DND-41 (cell line): ENCODE measurements at regions not wholly inside any gene's neighbourhood (a gene's known extent, or its start where the extent isn't known, plus 50 kb on each side); places are given as distances from the start of the nearest gene placed in this dataset.

Source experiments
- ATAC-seq: fragments of 200-7000 bp; cut with Tn5 transposase; 3 replicates; pipeline ENCODE4 v1.9.1; 2021; ENCODE audit warnings: low read depth; ENCODE audit not compliant: insufficient read depth
- DNase-seq: peaks from one replicate; pipeline ENCODE4 v3.0.0-alpha.2; 2020
- H2AFZ ChIP-seq: 2 replicates; pipeline ENCODE4 v1.6.0; 2012; ENCODE audit warnings: low read depth, low read length
- H3K27ac ChIP-seq: 2 replicates; pipeline ENCODE4 v1.5.1; 2012; ENCODE audit warnings: low read length, inconsistent platforms
- H3K27me3 ChIP-seq: fragments of 200-600 bp; sonication (generic); 2 replicates; pipeline ENCODE4 v1.6.0; 2012; ENCODE audit warnings: low read length, mild to moderate bottlenecking, inconsistent platforms; ENCODE audit not compliant: insufficient read depth, poor library complexity
- H3K36me3 ChIP-seq: 2 replicates; pipeline ENCODE4 v1.5.1; 2012; ENCODE audit warnings: low read length, inconsistent platforms; ENCODE audit not compliant: insufficient read depth
- H3K4me1 ChIP-seq: 2 replicates; pipeline ENCODE4 v1.5.1; 2012; ENCODE audit warnings: mild to moderate bottlenecking, low read length; ENCODE audit not compliant: insufficient read depth
- H3K4me2 ChIP-seq: 2 replicates; pipeline ENCODE4 v1.6.0; 2012; ENCODE audit warnings: mild to moderate bottlenecking, moderate library complexity, low read length, inconsistent platforms; ENCODE audit not compliant: insufficient read depth
- H3K4me3 ChIP-seq, 2 experiments: fragments of 200-600 bp in 1 of 2; shearing (Covaris generic) in 1 of 2; 2 replicates each; pipeline ENCODE4 v1.5.1; 2012 to 2016; ENCODE audit warnings: inconsistent platforms in 2 of 2, low read length in 2 of 2, mild to moderate bottlenecking in 2 of 2, low read depth in 1 of 2, moderate library complexity in 1 of 2
- H3K79me2 ChIP-seq: 2 replicates; pipeline ENCODE4 v1.6.0; 2012; ENCODE audit warnings: low read length, inconsistent platforms; ENCODE audit not compliant: insufficient read depth
- H3K9ac ChIP-seq: 2 replicates; pipeline ENCODE4 v1.6.0; 2012; ENCODE audit warnings: low read depth, mild to moderate bottlenecking, inconsistent platforms, low read length, moderate library complexity
- H3K9me3 ChIP-seq: 2 replicates; pipeline ENCODE4 v1.5.1; 2012; ENCODE audit warnings: low read length, moderate library complexity, mild to moderate bottlenecking, inconsistent platforms; ENCODE audit not compliant: insufficient read depth, severe bottlenecking
- H4K20me1 ChIP-seq: 2 replicates; pipeline ENCODE4 v1.6.0; 2012; ENCODE audit warnings: low read length; ENCODE audit not compliant: insufficient read depth
- EZH2 ChIP-seq: IDR thresholded peaks from 3 replicates; pipeline ENCODE4 v1.6.1; 2012; ENCODE audit warnings: borderline replicate concordance, low read depth, mild to moderate bottlenecking, moderate library complexity, low read length, inconsistent platforms; ENCODE audit not compliant: severe bottlenecking
- TF ChIP-seq, protein P1 (sequence below): IDR thresholded peaks from 2 replicates; pipeline ENCODE4 v1.5.1; 2012; ENCODE audit warnings: borderline replicate concordance, low read length, moderate library complexity, mild to moderate bottlenecking; ENCODE audit not compliant: poor library complexity, severe bottlenecking; ENCODE audit errors: extremely low read depth

DNA sequence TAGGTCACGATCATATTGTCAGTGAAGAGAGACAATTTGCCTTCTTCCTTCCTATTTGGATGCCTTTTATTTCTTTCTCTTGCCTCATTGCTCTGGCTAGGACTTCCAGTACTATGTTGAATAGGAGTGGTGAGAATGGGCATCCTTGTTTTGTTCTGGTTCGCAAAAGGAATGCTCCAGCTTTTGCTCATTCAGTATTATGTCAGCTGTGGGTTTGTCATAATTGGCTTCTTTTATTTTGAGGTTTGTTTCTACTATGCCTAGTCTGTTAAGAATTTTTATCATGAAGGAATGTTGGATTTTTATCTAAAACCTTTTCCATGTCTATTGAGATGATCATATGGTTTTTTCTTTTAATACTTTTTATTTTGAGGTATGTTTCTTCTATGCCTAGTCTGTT is 152.3 kb upstream of the MAD2L1 start:
- no peaks in the 10 kb centered on the region for H3K27me3 ChIP-seq
- no peak overlapping the region for H3K27ac ChIP-seq
- H3K4me3 ChIP-seq = no peak overlapping the region
- no peak overlapping the region for H3K9ac ChIP-seq
- no peak overlapping the region for H2AFZ ChIP-seq
- no peaks in the 10 kb centered on the region for H3K79me2 ChIP-seq
- ATAC-seq (no peak), DNase-seq (no peak)
- H3K4me1 ChIP-seq = no peaks in the 10 kb centered on the region
- H3K36me3 ChIP-seq = no peaks in the 10 kb centered on the region
- no peak overlapping the region for H3K4me2 ChIP-seq
- no peaks in the 10 kb centered on the region for H3K9me3 ChIP-seq
- TF ChIP-seq, protein P1, sequence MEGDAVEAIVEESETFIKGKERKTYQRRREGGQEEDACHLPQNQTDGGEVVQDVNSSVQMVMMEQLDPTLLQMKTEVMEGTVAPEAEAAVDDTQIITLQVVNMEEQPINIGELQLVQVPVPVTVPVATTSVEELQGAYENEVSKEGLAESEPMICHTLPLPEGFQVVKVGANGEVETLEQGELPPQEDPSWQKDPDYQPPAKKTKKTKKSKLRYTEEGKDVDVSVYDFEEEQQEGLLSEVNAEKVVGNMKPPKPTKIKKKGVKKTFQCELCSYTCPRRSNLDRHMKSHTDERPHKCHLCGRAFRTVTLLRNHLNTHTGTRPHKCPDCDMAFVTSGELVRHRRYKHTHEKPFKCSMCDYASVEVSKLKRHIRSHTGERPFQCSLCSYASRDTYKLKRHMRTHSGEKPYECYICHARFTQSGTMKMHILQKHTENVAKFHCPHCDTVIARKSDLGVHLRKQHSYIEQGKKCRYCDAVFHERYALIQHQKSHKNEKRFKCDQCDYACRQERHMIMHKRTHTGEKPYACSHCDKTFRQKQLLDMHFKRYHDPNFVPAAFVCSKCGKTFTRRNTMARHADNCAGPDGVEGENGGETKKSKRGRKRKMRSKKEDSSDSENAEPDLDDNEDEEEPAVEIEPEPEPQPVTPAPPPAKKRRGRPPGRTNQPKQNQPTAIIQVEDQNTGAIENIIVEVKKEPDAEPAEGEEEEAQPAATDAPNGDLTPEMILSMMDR = no peak
- TF ChIP-seq EZH2 = no peak
- no peaks in the 10 kb centered on the region for H4K20me1 ChIP-seq

DNA sequence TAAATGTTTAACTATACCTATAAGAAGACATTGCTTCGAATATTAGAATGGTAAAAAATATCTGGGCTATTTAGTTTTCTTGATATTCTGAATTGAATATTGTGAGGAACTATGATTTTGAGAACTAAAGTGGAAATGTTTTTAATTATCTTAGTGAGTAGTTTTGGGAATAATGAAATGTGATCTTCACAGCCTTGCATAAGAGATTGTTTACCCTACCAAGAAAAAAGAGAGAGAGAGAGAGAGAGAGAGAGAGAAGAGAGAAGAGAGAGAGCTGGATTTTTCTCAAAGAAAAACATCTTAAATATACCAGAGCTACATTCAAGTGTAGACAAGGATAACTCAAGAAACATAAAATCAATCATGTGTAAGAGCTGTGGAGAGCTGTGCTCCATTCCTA is 148.7 kb upstream of the MAD2L1 start:
- no peak overlapping the region for H3K4me2 ChIP-seq
- no peaks in the 10 kb centered on the region for H3K36me3 ChIP-seq
- DNase-seq (no peak), ATAC-seq (no peak)
- no peaks in the 10 kb centered on the region for H3K27me3 ChIP-seq
- no peak overlapping the region for H3K4me3 ChIP-seq
- no peak overlapping the region for H2AFZ ChIP-seq
- H3K9me3 ChIP-seq = no peaks in the 10 kb centered on the region
- no peaks in the 10 kb centered on the region for H3K79me2 ChIP-seq
- no peaks in the 10 kb centered on the region for H3K4me1 ChIP-seq
- no peaks in the 10 kb centered on the region for H4K20me1 ChIP-seq
- TF ChIP-seq EZH2 = no peak
- TF ChIP-seq, protein P1 = no peak
- H3K27ac ChIP-seq = no peak overlapping the region
- H3K9ac ChIP-seq = no peak overlapping the region

DNA sequence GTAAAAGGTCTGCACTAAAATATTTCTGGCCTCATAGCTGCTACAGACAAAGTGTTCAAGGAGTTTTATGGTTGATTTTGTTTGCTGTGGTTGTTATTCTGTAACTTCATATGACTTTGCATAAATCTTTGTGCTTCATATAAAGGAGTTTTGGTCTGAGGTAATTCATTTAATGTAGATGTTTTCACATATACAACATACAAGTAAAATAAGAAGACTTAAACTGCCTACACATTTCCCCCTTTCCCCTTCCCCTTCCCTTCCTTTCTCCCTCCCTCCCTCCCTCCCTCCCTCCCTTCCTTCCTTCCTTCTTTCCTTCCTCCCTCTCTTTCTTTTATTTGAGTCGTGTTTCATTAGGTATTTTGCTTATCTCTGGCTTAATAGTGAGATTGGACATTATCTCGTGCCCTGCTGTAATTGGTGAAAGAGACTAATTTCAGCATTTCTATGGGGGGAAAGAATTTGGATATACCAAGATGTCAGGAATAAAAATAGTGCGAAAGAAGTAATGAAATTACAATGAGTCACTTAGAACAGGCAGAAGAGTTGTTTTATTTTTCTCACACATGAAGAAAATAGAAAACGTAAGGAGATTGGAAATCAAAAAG is 144.9 kb upstream of the MAD2L1 start:
- DNase-seq = no peak

More for the DNA sequence above, 144.9 kb upstream of the MAD2L1 start:
- H3K9ac ChIP-seq = no peak overlapping the region
- no peak for ATAC-seq
- TF ChIP-seq, protein P1 = no peak
- TF ChIP-seq EZH2 = no peak
- H3K4me2 ChIP-seq = no peak overlapping the region
- H3K27ac ChIP-seq = no peak overlapping the region
- H3K36me3 ChIP-seq = no peaks in the 10 kb centered on the region
- no peaks in the 10 kb centered on the region for H4K20me1 ChIP-seq
- H2AFZ ChIP-seq = no peak overlapping the region
- no peaks in the 10 kb centered on the region for H3K4me1 ChIP-seq
- H3K9me3 ChIP-seq = no peaks in the 10 kb centered on the region
- no peaks in the 10 kb centered on the region for H3K27me3 ChIP-seq
- H3K4me3 ChIP-seq = no peak overlapping the region
- H3K79me2 ChIP-seq = no peaks in the 10 kb centered on the region
